ENCODE measurements at regions not wholly inside any gene's neighbourhood (a gene's known extent, or its start where the extent isn't known, plus 50 kb on each side); places are given as distances from the start of the nearest gene placed in this dataset.

- H3K4me1 ChIP-seq (ENCODE audit: insufficient read depth, low read length, poor library complexity, severe bottlenecking): no peaks in the 10 kb centered on the region
- BruUV-seq (replicated peaks): no TSS peak
- H3K4me3 ChIP-seq (ENCODE audit: low read depth, low read length, poor library complexity, severe bottlenecking): no peak overlapping the region
- ChIA-PET CTCF (no interaction called here), POLR2A (ENCODE audit: low non-redundant PET) (no interaction called here)
- intact Hi-C loops (cut with micrococcal nuclease; ENCODE audit: unreplicated experiment): no loop called here
- no peaks in the 10 kb centered on the region for H3K27me3 ChIP-seq (replicated peaks; ENCODE audit: insufficient read depth, low read depth, low read length, poor library complexity)
- DNase-seq (ENCODE audit: low spot score): no peak
- no peak for TF ChIP-seq CTCF (conservative IDR thresholded peaks at IDR 0.05; ENCODE audit: low read depth, low read length)
- TF ChIP-seq EZH2 (IDR thresholded peaks at IDR 0.05; ENCODE audit: borderline replicate concordance, low read depth, low read length, poor library complexity, severe bottlenecking): no peak
- H3K27ac ChIP-seq (ENCODE audit: low read depth, low read length, poor library complexity, severe bottlenecking): no peak overlapping the region
- no peaks in the 10 kb centered on the region for H3K36me3 ChIP-seq (ENCODE audit: insufficient read depth, low read length, poor library complexity, severe bottlenecking)
- H3K9me3 ChIP-seq (ENCODE audit: low read depth, low read length, poor library complexity, severe bottlenecking): no peaks in the 10 kb centered on the region
These were observed 131.7 kb upstream of the THBS2 start for GRCh38 chr6:169385237-169385880.

GRCh38 chr6:169384291-169384690, 130.6 kb upstream of the THBS2 start:
- no TSS peak for BruUV-seq (replicated peaks)
- TF ChIP-seq EZH2 (IDR thresholded peaks at IDR 0.05; ENCODE audit: borderline replicate concordance, low read depth, low read length, poor library complexity, severe bottlenecking): no peak
- no peak for TF ChIP-seq CTCF (conservative IDR thresholded peaks at IDR 0.05; ENCODE audit: low read depth, low read length)
- no peak for DNase-seq (ENCODE audit: low spot score)
- POLR2A ChIA-PET (ENCODE audit: low non-redundant PET): no interaction called here
- no peaks in the 10 kb centered on the region for H3K27me3 ChIP-seq (replicated peaks; ENCODE audit: insufficient read depth, low read depth, low read length, poor library complexity)
- no peaks in the 10 kb centered on the region for H3K9me3 ChIP-seq (ENCODE audit: low read depth, low read length, poor library complexity, severe bottlenecking)
- H3K27ac ChIP-seq (ENCODE audit: low read depth, low read length, poor library complexity, severe bottlenecking): no peak overlapping the region
- H3K36me3 ChIP-seq (ENCODE audit: insufficient read depth, low read length, poor library complexity, severe bottlenecking): no peaks in the 10 kb centered on the region
- intact Hi-C loops (cut with micrococcal nuclease; ENCODE audit: unreplicated experiment): no loop called here
- H3K4me3 ChIP-seq (ENCODE audit: low read depth, low read length, poor library complexity, severe bottlenecking): no peak overlapping the region
- no peaks in the 10 kb centered on the region for H3K4me1 ChIP-seq (ENCODE audit: insufficient read depth, low read length, poor library complexity, severe bottlenecking)
- CTCF ChIA-PET: no interaction called here

GRCh38 chr6:169383265-169383664, 129.6 kb upstream of the THBS2 start:
- Histone ChIP-seq H3K36me3 (ENCODE audit: insufficient read depth, low read length, poor library complexity, severe bottlenecking) (no peaks in the 10 kb centered on the region), H3K27ac (ENCODE audit: low read depth, low read length, poor library complexity, severe bottlenecking) (no peak overlapping the region), H3K9me3 (ENCODE audit: low read depth, low read length, poor library complexity, severe bottlenecking) (no peaks in the 10 kb centered on the region), H3K4me1 (ENCODE audit: insufficient read depth, low read length, poor library complexity, severe bottlenecking) (no peaks in the 10 kb centered on the region), H3K27me3 (replicated peaks; ENCODE audit: insufficient read depth, low read depth, low read length, poor library complexity) (no peaks in the 10 kb centered on the region), H3K4me3 (ENCODE audit: low read depth, low read length, poor library complexity, severe bottlenecking) (no peak overlapping the region)
- CTCF ChIA-PET: no interaction called here
- no TSS peak for BruUV-seq (replicated peaks)
- no peak for DNase-seq (ENCODE audit: low spot score)
- POLR2A ChIA-PET (ENCODE audit: low non-redundant PET): no interaction called here
- TF ChIP-seq CTCF (conservative IDR thresholded peaks at IDR 0.05; ENCODE audit: low read depth, low read length) (no peak), EZH2 (IDR thresholded peaks at IDR 0.05; ENCODE audit: borderline replicate concordance, low read depth, low read length, poor library complexity, severe bottlenecking) (no peak)
- intact Hi-C loops (cut with micrococcal nuclease; ENCODE audit: unreplicated experiment): no loop called here

Data from A673 (cell line).